ENCODE measurements at regions not wholly inside any gene's neighbourhood (a gene's known extent, or its start where the extent isn't known, plus 50 kb on each side); places are given as distances from the start of the nearest gene placed in this dataset.

DNA sequence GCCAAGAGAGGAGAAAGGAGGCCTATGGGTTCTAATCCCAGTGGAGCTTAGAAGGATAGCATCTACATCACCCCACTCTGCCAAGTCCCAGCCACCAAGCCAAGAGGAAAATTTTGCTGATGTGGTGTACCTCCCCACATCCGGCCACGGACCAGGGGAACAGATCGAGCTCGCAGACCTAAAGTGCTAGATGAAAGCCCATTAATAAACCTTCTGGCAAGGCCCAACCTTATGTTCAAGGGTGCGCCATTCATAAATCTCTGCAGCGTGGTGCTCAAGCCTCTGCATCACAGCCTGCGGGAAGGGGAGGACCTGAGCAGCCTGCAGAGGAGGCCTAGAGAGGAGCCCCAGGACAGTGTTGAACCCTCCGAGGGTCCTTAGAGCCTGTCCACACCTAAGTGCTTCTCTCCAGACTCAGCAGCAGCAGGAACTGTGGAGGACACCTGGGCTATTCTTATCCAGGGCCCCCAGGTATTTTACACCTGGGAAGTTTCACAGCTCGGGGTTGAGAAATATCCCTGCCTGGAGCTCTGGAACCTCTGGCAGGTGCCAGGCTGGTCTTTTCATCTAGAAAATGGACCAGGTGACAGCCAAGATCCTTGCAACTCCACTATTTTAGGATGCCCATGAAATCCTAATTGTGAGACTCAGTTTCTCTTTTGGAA is 68.0 kb downstream of the MRPL46 start:
- Histone ChIP-seq H3K4me3 (ENCODE audit: low read depth, low read length) (no peak overlapping the region), H3K36me3 (no peaks in the 10 kb centered on the region), H3K27me3 (ENCODE audit: insufficient read depth, low read depth, severe bottlenecking) (peaks cover 92% of the 10 kb centered on the region), H3K27ac (no peak overlapping the region), H3K9me3 (ENCODE audit: severe bottlenecking) (no peaks in the 10 kb centered on the region)
- TF ChIP-seq, protein P1, sequence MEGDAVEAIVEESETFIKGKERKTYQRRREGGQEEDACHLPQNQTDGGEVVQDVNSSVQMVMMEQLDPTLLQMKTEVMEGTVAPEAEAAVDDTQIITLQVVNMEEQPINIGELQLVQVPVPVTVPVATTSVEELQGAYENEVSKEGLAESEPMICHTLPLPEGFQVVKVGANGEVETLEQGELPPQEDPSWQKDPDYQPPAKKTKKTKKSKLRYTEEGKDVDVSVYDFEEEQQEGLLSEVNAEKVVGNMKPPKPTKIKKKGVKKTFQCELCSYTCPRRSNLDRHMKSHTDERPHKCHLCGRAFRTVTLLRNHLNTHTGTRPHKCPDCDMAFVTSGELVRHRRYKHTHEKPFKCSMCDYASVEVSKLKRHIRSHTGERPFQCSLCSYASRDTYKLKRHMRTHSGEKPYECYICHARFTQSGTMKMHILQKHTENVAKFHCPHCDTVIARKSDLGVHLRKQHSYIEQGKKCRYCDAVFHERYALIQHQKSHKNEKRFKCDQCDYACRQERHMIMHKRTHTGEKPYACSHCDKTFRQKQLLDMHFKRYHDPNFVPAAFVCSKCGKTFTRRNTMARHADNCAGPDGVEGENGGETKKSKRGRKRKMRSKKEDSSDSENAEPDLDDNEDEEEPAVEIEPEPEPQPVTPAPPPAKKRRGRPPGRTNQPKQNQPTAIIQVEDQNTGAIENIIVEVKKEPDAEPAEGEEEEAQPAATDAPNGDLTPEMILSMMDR (IDR thresholded peaks at IDR 0.05; ENCODE audit: low read depth, low read length) = no peak
- no peak for DNase-seq

DNA sequence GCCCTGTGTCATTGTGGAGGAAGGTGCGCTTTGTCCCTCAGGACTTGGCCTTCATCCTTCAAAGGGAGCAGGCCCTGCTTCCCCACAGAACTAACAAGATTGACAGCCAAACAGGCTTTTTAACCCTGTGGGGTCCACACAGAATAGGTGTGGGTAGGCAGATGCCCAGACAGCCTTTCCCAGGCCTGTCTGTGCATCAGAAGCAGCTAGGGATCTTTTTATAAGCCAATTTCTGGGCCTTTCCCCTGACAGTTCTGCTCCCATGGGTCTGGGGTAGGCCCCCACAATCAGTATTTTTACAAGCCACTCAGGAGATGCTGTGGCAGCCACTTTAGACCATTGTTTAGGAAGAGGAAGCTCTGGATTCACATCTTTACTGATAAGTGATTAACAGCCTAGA is 69.2 kb downstream of the MRPL46 start:
- DNase-seq = no peak
- TF ChIP-seq, protein P1 (IDR thresholded peaks at IDR 0.05; ENCODE audit: low read depth, low read length) = no peak
- peaks cover 92% of the 10 kb centered on the region for H3K27me3 ChIP-seq (ENCODE audit: insufficient read depth, low read depth, severe bottlenecking)
- no peak overlapping the region for H3K4me3 ChIP-seq (ENCODE audit: low read depth, low read length)
- no peaks in the 10 kb centered on the region for H3K9me3 ChIP-seq (ENCODE audit: severe bottlenecking)
- no peak overlapping the region for H3K27ac ChIP-seq
- no peaks in the 10 kb centered on the region for H3K36me3 ChIP-seq

DNA sequence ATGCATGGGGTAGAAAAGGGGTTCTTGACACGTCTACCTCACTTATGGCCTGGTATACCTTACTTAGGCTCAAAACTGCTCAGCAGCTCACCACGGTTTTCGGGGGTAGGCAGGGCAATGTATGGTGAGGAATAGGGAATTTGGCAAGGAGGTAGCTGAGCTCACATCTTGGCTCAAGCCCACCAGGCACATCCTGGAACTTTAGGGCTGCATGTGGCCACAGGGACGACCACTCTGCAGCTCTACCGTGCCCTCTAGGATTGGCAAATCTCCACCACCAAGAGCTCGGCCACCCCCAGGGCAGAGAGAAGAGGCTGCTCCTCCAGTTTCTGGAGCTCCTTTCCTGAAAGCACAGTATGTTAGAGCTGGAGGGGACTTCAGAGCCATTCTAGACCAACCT is 69.7 kb downstream of the MRPL46 start:
- Histone ChIP-seq H3K36me3 (no peaks in the 10 kb centered on the region), H3K9me3 (ENCODE audit: severe bottlenecking) (no peaks in the 10 kb centered on the region), H3K27ac (no peak overlapping the region)

DNA sequence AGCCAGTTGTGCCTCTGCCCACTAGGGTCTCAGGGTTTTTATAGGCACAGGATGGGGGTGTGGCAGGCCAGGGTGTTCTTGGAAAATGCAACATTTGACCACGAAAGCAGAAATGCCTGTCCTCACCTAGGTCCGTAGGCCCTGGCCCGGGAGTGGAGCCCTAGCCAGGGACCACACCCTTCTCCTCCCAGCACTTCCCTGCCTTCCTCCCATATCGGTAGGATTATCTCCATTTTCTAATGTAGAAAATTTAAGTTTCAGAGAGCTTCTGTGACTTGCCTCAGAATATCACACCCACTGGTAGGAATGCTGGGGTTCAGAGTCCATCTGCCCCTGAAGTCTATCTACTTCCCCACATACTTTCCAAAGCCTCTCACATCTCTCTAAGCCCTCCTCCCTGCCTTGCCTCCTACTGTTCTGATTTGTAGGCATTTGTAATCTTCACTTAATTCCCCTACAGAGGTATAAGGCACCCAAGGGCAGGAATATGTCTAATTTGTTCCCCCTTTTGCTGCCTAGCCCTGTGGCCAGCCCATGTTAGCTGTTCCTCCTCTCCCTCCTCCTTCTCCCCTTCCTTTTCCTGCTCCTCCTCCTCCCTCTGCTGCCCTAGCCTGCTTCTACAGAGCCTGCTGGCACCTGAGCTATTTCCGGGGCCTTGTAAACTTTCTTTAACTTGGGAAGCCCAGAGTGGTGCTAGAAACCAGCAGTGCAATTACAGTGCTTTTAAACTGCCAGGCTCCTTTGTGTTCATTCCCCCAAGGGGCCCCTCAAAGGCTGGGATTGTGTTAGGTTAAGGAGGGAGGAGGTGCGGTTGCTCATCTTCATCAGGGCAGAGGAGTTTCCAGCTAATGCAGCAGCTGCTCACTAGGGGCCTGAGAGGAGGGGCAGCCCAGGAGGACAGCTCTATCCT is 71.1 kb downstream of the MRPL46 start:
- no peak for DNase-seq
- no peak overlapping the region for H3K4me3 ChIP-seq (ENCODE audit: low read depth, low read length)
- peaks cover 91% of the 10 kb centered on the region for H3K27me3 ChIP-seq (ENCODE audit: insufficient read depth, low read depth, severe bottlenecking)
- H3K36me3 ChIP-seq = no peaks in the 10 kb centered on the region
- no peaks in the 10 kb centered on the region for H3K9me3 ChIP-seq (ENCODE audit: severe bottlenecking)
- TF ChIP-seq, protein P1 (IDR thresholded peaks at IDR 0.05; ENCODE audit: low read depth, low read length) = no peak
- H3K27ac ChIP-seq = no peak overlapping the region

More for the DNA sequence above, 69.7 kb downstream of the MRPL46 start:
- H3K27me3 ChIP-seq (ENCODE audit: insufficient read depth, low read depth, severe bottlenecking) = peaks cover 92% of the 10 kb centered on the region
- no peak for DNase-seq
- TF ChIP-seq, protein P1 (IDR thresholded peaks at IDR 0.05; ENCODE audit: low read depth, low read length) = no peak
- H3K4me3 ChIP-seq (ENCODE audit: low read depth, low read length) = no peak overlapping the region

DNA sequence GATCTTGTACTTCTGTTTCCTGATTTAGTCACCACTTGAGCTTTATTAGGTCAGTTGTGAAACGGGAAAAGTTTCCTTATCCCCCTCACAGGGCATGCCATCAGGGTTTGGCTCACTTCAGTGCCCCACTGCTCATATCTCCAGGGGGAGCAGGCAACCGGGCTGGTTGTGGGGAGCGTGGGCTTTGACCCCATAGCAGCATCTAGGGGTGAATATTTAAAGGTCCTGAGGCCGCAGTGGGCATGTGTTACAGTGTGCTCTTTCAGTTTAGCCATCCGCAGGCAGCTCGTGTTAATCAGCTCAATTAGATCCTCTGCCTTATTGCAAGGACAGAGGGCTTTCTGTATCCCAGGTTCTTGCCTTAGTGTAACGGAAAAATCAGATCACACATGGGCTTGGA is 71.9 kb downstream of the MRPL46 start:
- H3K27ac ChIP-seq = no peak overlapping the region
- H3K27me3 ChIP-seq (ENCODE audit: insufficient read depth, low read depth, severe bottlenecking) = peaks cover 97% of the 10 kb centered on the region
- TF ChIP-seq, protein P1 (IDR thresholded peaks at IDR 0.05; ENCODE audit: low read depth, low read length) = no peak
- no peak overlapping the region for H3K4me3 ChIP-seq (ENCODE audit: low read depth, low read length)
- H3K36me3 ChIP-seq = no peaks in the 10 kb centered on the region
- DNase-seq = no peak
- no peaks in the 10 kb centered on the region for H3K9me3 ChIP-seq (ENCODE audit: severe bottlenecking)
